ENCODE measurements at regions not wholly inside any gene's neighbourhood (a gene's known extent, or its start where the extent isn't known, plus 50 kb on each side); places are given as distances from the start of the nearest gene placed in this dataset.

GRCh38 chr11:134644476-134645456, 232.7 kb upstream of the B3GAT1 start:
- 64% methylated on average over 15 of the region's 20 CpGs for WGBS
- DNase-seq (ENCODE audit: extremely low spot score) = no peak

GRCh38 chr11:134643115-134644012, 231.3 kb upstream of the B3GAT1 start:
- H3K36me3 ChIP-seq = no peaks in the 10 kb centered on the region
- no peak overlapping the region for H3K27ac ChIP-seq (replicated peaks in 1 of 4)
- peaks cover 0 to 51% (median 0%) of the 10 kb centered on the region in 4 donors for H3K27me3 ChIP-seq
- H3K4me3 ChIP-seq = no peak overlapping the region
- H3K4me1 ChIP-seq = peaks cover 0 to 9% (median 0%) of the 10 kb centered on the region in 4 donors
- no peak for DNase-seq (ENCODE audit: extremely low spot score)
- TF ChIP-seq POLR2A (IDR thresholded peaks at IDR 0.05; ENCODE audit: low read depth) = no peak
- TF ChIP-seq POLR2AphosphoS5 (IDR thresholded peaks at IDR 0.05) = no peak
- TF ChIP-seq, protein P1, sequence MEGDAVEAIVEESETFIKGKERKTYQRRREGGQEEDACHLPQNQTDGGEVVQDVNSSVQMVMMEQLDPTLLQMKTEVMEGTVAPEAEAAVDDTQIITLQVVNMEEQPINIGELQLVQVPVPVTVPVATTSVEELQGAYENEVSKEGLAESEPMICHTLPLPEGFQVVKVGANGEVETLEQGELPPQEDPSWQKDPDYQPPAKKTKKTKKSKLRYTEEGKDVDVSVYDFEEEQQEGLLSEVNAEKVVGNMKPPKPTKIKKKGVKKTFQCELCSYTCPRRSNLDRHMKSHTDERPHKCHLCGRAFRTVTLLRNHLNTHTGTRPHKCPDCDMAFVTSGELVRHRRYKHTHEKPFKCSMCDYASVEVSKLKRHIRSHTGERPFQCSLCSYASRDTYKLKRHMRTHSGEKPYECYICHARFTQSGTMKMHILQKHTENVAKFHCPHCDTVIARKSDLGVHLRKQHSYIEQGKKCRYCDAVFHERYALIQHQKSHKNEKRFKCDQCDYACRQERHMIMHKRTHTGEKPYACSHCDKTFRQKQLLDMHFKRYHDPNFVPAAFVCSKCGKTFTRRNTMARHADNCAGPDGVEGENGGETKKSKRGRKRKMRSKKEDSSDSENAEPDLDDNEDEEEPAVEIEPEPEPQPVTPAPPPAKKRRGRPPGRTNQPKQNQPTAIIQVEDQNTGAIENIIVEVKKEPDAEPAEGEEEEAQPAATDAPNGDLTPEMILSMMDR (IDR thresholded peaks at IDR 0.05) = no peak
- no peak for TF ChIP-seq EP300 (IDR thresholded peaks at IDR 0.05)
- WGBS = 36% methylated on average over 22 of the region's 24 CpGs
- no peaks in the 10 kb centered on the region for H3K9me3 ChIP-seq
- intact Hi-C loops (cut with DNase I) = no loop called here

More at GRCh38 chr11:134644476-134645456, 232.7 kb upstream of the B3GAT1 start:
- Histone ChIP-seq H3K27ac (replicated peaks in 1 of 4) (no peak overlapping the region), H3K9me3 (no peaks in the 10 kb centered on the region), H3K4me3 (no peak overlapping the region), H3K36me3 (no peaks in the 10 kb centered on the region), H3K4me1 (peaks cover 0 to 9% (median 0%) of the 10 kb centered on the region in 4 donors), H3K27me3 (peaks cover 0 to 40% (median 0%) of the 10 kb centered on the region in 4 donors)
- intact Hi-C loops (cut with DNase I) = no loop called here
- no peak for TF ChIP-seq EP300 (IDR thresholded peaks at IDR 0.05)
- TF ChIP-seq, protein P1 (IDR thresholded peaks at IDR 0.05) = no peak
- TF ChIP-seq POLR2AphosphoS5 (IDR thresholded peaks at IDR 0.05) = no peak
- no peak for TF ChIP-seq POLR2A (IDR thresholded peaks at IDR 0.05; ENCODE audit: low read depth)

GRCh38 chr11:134642206-134642605, 230.2 kb upstream of the B3GAT1 start:
- Histone ChIP-seq H3K9me3 (no peaks in the 10 kb centered on the region), H3K4me1 (peaks cover 0 to 9% (median 0%) of the 10 kb centered on the region in 4 donors), H3K36me3 (no peaks in the 10 kb centered on the region), H3K4me3 (no peak overlapping the region), H3K27ac (replicated peaks in 1 of 4) (no peak overlapping the region), H3K27me3 (peaks cover 0 to 51% (median 0%) of the 10 kb centered on the region in 4 donors)
- DNase-seq (ENCODE audit: extremely low spot score) = no peak
- 94% methylated on average over 3 of the region's 3 CpGs for WGBS
- TF ChIP-seq POLR2AphosphoS5 (IDR thresholded peaks at IDR 0.05) = no peak
- no peak for TF ChIP-seq POLR2A (IDR thresholded peaks at IDR 0.05; ENCODE audit: low read depth)
- TF ChIP-seq, protein P1 (IDR thresholded peaks at IDR 0.05) = no peak
- TF ChIP-seq EP300 (IDR thresholded peaks at IDR 0.05) = no peak
- intact Hi-C loops (cut with DNase I) = no loop called here

- DNase-seq (ENCODE audit: extremely low spot score) = no peak
- H3K27ac ChIP-seq (replicated peaks in 1 of 4) = no peak overlapping the region
- H3K4me3 ChIP-seq = no peak overlapping the region
These were observed 229.2 kb upstream of the B3GAT1 start for GRCh38 chr11:134640971-134641968.

More at GRCh38 chr11:134640971-134641968, 229.2 kb upstream of the B3GAT1 start:
- intact Hi-C loops (cut with DNase I) = no loop called here
- Histone ChIP-seq H3K9me3 (no peaks in the 10 kb centered on the region), H3K4me1 (peaks cover 0 to 9% (median 0%) of the 10 kb centered on the region in 4 donors), H3K36me3 (no peaks in the 10 kb centered on the region), H3K27me3 (peaks cover 0 to 43% (median 0%) of the 10 kb centered on the region in 4 donors)
- WGBS = 81% methylated on average over 14 of the region's 17 CpGs
- TF ChIP-seq POLR2A (IDR thresholded peaks at IDR 0.05; ENCODE audit: low read depth) = no peak
- no peak for TF ChIP-seq EP300 (IDR thresholded peaks at IDR 0.05)
- no peak for TF ChIP-seq POLR2AphosphoS5 (IDR thresholded peaks at IDR 0.05)
- TF ChIP-seq, protein P1 (IDR thresholded peaks at IDR 0.05) = no peak

Data from esophagus muscularis mucosa (tissue), 4 donors.